ENCODE measurements at regions not wholly inside any gene's neighbourhood (a gene's known extent, or its start where the extent isn't known, plus 50 kb on each side); places are given as distances from the start of the nearest gene placed in this dataset.

GRCh38 chr18:64986906-64987495, 763.8 kb upstream of the CDH7 start:
- Mint-ChIP-seq H3K36me3 (ENCODE audit: low read depth) (no peaks in the 10 kb centered on the region), H3K4me1 (ENCODE audit: low read depth) (no peaks in the 10 kb centered on the region), H3K9me3 (peaks cover 3% of the 10 kb centered on the region), H3K27me3 (no peaks in the 10 kb centered on the region), H3K27ac (no peak overlapping the region), H3K4me3 (no peak overlapping the region)
- DNase-seq (no peak), ATAC-seq (no peak)
- no peak for TF ChIP-seq CTCF (IDR thresholded peaks at IDR 0.05)
- CTCF ChIA-PET: no interaction called here
- POLR2A ChIA-PET: no interaction called here
- intact Hi-C loops (cut with micrococcal nuclease): no loop called here

GRCh38 chr18:64983497-64984238, 767.1 kb upstream of the CDH7 start:
- Mint-ChIP-seq H3K27me3 (no peaks in the 10 kb centered on the region), H3K4me3 (no peak overlapping the region), H3K36me3 (ENCODE audit: low read depth) (no peaks in the 10 kb centered on the region), H3K27ac (no peak overlapping the region), H3K9me3 (peaks cover 3% of the 10 kb centered on the region), H3K4me1 (ENCODE audit: low read depth) (no peaks in the 10 kb centered on the region)
- TF ChIP-seq CTCF (IDR thresholded peaks at IDR 0.05): no peak
- ChIA-PET POLR2A (no interaction called here), CTCF (no interaction called here)
- intact Hi-C loops (cut with micrococcal nuclease): no loop called here
- DNase-seq (no peak), ATAC-seq (no peak)

- POLR2A ChIA-PET: no interaction called here
- intact Hi-C loops (cut with micrococcal nuclease): no loop called here
- H3K4me3 Mint-ChIP-seq: no peak overlapping the region
These were observed 768.3 kb upstream of the CDH7 start for GRCh38 chr18:64982414-64983055.

GRCh38 chr18:64981915-64982314, 768.9 kb upstream of the CDH7 start:
- H3K27me3 Mint-ChIP-seq: no peaks in the 10 kb centered on the region
- no peak overlapping the region for H3K4me3 Mint-ChIP-seq
- no peak overlapping the region for H3K27ac Mint-ChIP-seq
- TF ChIP-seq CTCF (IDR thresholded peaks at IDR 0.05): no peak
- intact Hi-C loops (cut with micrococcal nuclease): no loop called here
- H3K36me3 Mint-ChIP-seq (ENCODE audit: low read depth): no peaks in the 10 kb centered on the region
- POLR2A ChIA-PET: no interaction called here
- H3K4me1 Mint-ChIP-seq (ENCODE audit: low read depth): no peaks in the 10 kb centered on the region
- DNase-seq: no peak
- CTCF ChIA-PET: no interaction called here
- peaks cover 3% of the 10 kb centered on the region for H3K9me3 Mint-ChIP-seq
- ATAC-seq: no peak

More at GRCh38 chr18:64982414-64983055, 768.3 kb upstream of the CDH7 start:
- TF ChIP-seq CTCF (IDR thresholded peaks at IDR 0.05): no peak
- Mint-ChIP-seq H3K4me1 (ENCODE audit: low read depth) (no peaks in the 10 kb centered on the region), H3K27me3 (no peaks in the 10 kb centered on the region), H3K9me3 (peaks cover 3% of the 10 kb centered on the region), H3K27ac (no peak overlapping the region), H3K36me3 (ENCODE audit: low read depth) (no peaks in the 10 kb centered on the region)
- DNase-seq: no peak
- no peak for ATAC-seq
- CTCF ChIA-PET: no interaction called here

GRCh38 chr18:64979791-64980190, 771.0 kb upstream of the CDH7 start:
- no peaks in the 10 kb centered on the region for H3K27me3 Mint-ChIP-seq
- ATAC-seq (no peak), DNase-seq (no peak)
- ChIA-PET CTCF (no interaction called here), POLR2A (interaction anchor here (0.6 kb wide), 1 partner anchor 9 kb away, joined by 3 read pairs; no protein-coding TSS in a partner anchor)
- H3K36me3 Mint-ChIP-seq (ENCODE audit: low read depth): no peaks in the 10 kb centered on the region
- no peak overlapping the region for H3K27ac Mint-ChIP-seq
- peaks cover 5% of the 10 kb centered on the region for H3K9me3 Mint-ChIP-seq
- TF ChIP-seq CTCF (IDR thresholded peaks at IDR 0.05): no peak
- intact Hi-C loops (cut with micrococcal nuclease): no loop called here
- H3K4me1 Mint-ChIP-seq (ENCODE audit: low read depth): no peaks in the 10 kb centered on the region
- no peak overlapping the region for H3K4me3 Mint-ChIP-seq
